Natural killer cell (primary cell): ENCODE measurements at regions not wholly inside any gene's neighbourhood (a gene's known extent, or its start where the extent isn't known, plus 50 kb on each side); places are given as distances from the start of the nearest gene placed in this dataset.
"Not testable (repeated sequence)": the region's sequence is repeated elsewhere in the genome, so short reads cannot be mapped to it uniquely, and the experiment has no call there.

ENCODE experiments used
- ATAC-seq, 3 donors: fragments of 150-1000 bp in 2 of 3; fragments of 200-7000 bp in 1 of 3; cut with Tn5 transposase; 1 replicate in 1 of 3; 2 replicates in 2 of 3; pipeline ENCODE4 v1.10.0; 2021; ENCODE audit warnings: mild to moderate bottlenecking in 2 of 3, moderate library complexity in 2 of 3
- DNase-seq, 2 donors: peaks; one replicate each; pipeline versions ENCODE4 v3.0.0 to v3.0.0-alpha.2; 2013 to 2021; ENCODE audit warnings: mixed read lengths in 1 of 2
- H3K27ac ChIP-seq: one replicate; pipeline ENCODE4 v1.5.1; 2013; ENCODE audit warnings: mild to moderate bottlenecking, low read length
- H3K27me3 ChIP-seq: one replicate; pipeline ENCODE4 v1.6.1; 2013; ENCODE audit warnings: low read length; ENCODE audit not compliant: control insufficient read depth, insufficient read depth
- H3K36me3 ChIP-seq: one replicate; pipeline ENCODE4 v1.6.1; 2013; ENCODE audit warnings: low read length; ENCODE audit not compliant: control insufficient read depth, insufficient read depth
- H3K4me1 ChIP-seq: one replicate; pipeline ENCODE4 v1.6.1; 2013; ENCODE audit warnings: low read length; ENCODE audit not compliant: control insufficient read depth, insufficient read depth
- H3K4me3 ChIP-seq: one replicate; pipeline ENCODE4 v1.5.1; 2013; ENCODE audit warnings: low read length
- H3K9me3 ChIP-seq: one replicate; pipeline ENCODE4 v1.6.1; 2013; ENCODE audit warnings: low read length; ENCODE audit not compliant: control insufficient read depth, insufficient read depth
- H3K27ac Mint-ChIP-seq, 2 donors: one replicate each; pipeline ENCODE4 v1.8.0; 2022; ENCODE audit warnings: mild to moderate bottlenecking in 2 of 2, mixed read lengths in 2 of 2, moderate library complexity in 1 of 2
- H3K27me3 Mint-ChIP-seq, 2 donors: one replicate each; pipeline ENCODE4 v1.8.0; 2022; ENCODE audit warnings: low read depth in 2 of 2, mixed read lengths in 2 of 2
- H3K36me3 Mint-ChIP-seq: one replicate; pipeline ENCODE4 v1.8.0; 2022; ENCODE audit warnings: mixed read lengths
- H3K4me1 Mint-ChIP-seq, 2 donors: one replicate each; pipeline ENCODE4 v1.8.0; 2022; ENCODE audit warnings: mixed read lengths in 2 of 2
- H3K4me3 Mint-ChIP-seq: one replicate; pipeline ENCODE4 v1.8.0; 2022; ENCODE audit warnings: mild to moderate bottlenecking, moderate library complexity, mixed read lengths
- H3K9me3 Mint-ChIP-seq, 2 donors: one replicate each; pipeline ENCODE4 v1.8.0; 2022; ENCODE audit warnings: mixed read lengths in 2 of 2
- WGBS: methylation state at CpG from one replicate; pipeline ENCODE4 v1.1.7; 2013; ENCODE audit warnings: missing lambda C conversion rate; ENCODE audit not compliant: insufficient coverage; 5-methylcytosine and 5-hydroxymethylcytosine counted together
- intact Hi-C: fragments of 100-400 bp; cut with micrococcal nuclease; formaldehyde crosslinking; loops from one replicate; pipeline ENCODE4 v1.14.2; 2022
- TF ChIP-seq, protein P1 (sequence below): fragments of 200-600 bp; IDR thresholded peaks from one replicate; pipeline ENCODE4 v1.8.0; 2022; ENCODE audit warnings: antibody characterized with exemption

DNA sequence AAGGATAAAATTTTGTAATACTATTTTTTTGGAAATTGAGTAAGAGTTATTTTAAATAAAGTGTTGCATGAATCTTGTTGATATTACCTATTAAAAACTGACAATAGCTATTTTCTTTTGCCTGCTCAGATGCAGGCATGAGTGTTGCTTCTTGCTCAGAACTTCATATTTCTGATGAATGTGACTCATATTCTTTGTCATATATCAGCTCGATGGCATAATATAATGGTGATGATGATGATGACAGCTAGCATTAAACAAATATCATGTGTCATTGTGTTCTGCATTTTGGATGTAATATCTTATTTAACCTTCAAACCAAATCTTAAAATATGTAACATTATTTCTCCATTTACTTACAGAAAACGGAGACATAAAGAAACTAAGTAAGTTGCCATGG lies 605.5 kb upstream of the FOXG1 start:
- no peak overlapping the region for H3K27ac ChIP-seq
- no peaks in the 10 kb centered on the region for H3K27me3 ChIP-seq
- no peaks in the 10 kb centered on the region for H3K27me3 Mint-ChIP-seq
- no peak for ATAC-seq
- no peaks in the 10 kb centered on the region for H3K4me1 Mint-ChIP-seq
- no peaks in the 10 kb centered on the region for H3K36me3 ChIP-seq
- intact Hi-C loops, result no loop called here
- no peak overlapping the region for H3K4me3 Mint-ChIP-seq
- H3K9me3 Mint-ChIP-seq, result peaks cover 2 to 5% of the 10 kb centered on the region in 2 donors
- WGBS, result no CpG with 5 or more reads among the region's 2 CpGs
- no peak for DNase-seq
- H3K36me3 Mint-ChIP-seq, result no peaks in the 10 kb centered on the region
- no peak overlapping the region for H3K27ac Mint-ChIP-seq
- no peak overlapping the region for H3K4me3 ChIP-seq
- no peaks in the 10 kb centered on the region for H3K4me1 ChIP-seq
- peaks cover 9% of the 10 kb centered on the region for H3K9me3 ChIP-seq
- TF ChIP-seq, protein P1, sequence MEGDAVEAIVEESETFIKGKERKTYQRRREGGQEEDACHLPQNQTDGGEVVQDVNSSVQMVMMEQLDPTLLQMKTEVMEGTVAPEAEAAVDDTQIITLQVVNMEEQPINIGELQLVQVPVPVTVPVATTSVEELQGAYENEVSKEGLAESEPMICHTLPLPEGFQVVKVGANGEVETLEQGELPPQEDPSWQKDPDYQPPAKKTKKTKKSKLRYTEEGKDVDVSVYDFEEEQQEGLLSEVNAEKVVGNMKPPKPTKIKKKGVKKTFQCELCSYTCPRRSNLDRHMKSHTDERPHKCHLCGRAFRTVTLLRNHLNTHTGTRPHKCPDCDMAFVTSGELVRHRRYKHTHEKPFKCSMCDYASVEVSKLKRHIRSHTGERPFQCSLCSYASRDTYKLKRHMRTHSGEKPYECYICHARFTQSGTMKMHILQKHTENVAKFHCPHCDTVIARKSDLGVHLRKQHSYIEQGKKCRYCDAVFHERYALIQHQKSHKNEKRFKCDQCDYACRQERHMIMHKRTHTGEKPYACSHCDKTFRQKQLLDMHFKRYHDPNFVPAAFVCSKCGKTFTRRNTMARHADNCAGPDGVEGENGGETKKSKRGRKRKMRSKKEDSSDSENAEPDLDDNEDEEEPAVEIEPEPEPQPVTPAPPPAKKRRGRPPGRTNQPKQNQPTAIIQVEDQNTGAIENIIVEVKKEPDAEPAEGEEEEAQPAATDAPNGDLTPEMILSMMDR, result no peak

- Histone ChIP-seq H3K27ac (no peak overlapping the region), H3K27me3 (no peaks in the 10 kb centered on the region), H3K36me3 (no peaks in the 10 kb centered on the region), H3K4me1 (no peaks in the 10 kb centered on the region), H3K4me3 (no peak overlapping the region), H3K9me3 (peaks cover 6% of the 10 kb centered on the region)
- no peaks in the 10 kb centered on the region for H3K4me1 Mint-ChIP-seq
- H3K27me3 Mint-ChIP-seq, result no peaks in the 10 kb centered on the region
- H3K36me3 Mint-ChIP-seq, result no peaks in the 10 kb centered on the region
- ATAC-seq (no peak), DNase-seq (no peak)
- TF ChIP-seq, protein P1, result no peak
- no peak overlapping the region for H3K4me3 Mint-ChIP-seq
- H3K9me3 Mint-ChIP-seq, result peaks cover 2 to 5% of the 10 kb centered on the region in 2 donors
- no peak overlapping the region for H3K27ac Mint-ChIP-seq
- 83% methylated on average over 1 of the region's 2 CpGs for whole genome bisulfite sequencing
- intact Hi-C loops, result no loop called here
Observed at GRCh38 chr14:28163233-28163632, 603.4 kb upstream of the FOXG1 start.

- H3K9me3 Mint-ChIP-seq, result peaks cover 5% of the 10 kb centered on the region in 2 donors
Observed at GRCh38 chr14:28163897-28164296, 602.7 kb upstream of the FOXG1 start.

GRCh38 chr14:28187902-28188830 lies 578.4 kb upstream of the FOXG1 start:
- H3K4me3 ChIP-seq, H3K27ac ChIP-seq, H3K36me3 Mint-ChIP-seq, H3K27me3 Mint-ChIP-seq, H3K4me3 Mint-ChIP-seq, H3K4me1 ChIP-seq, H3K4me1 Mint-ChIP-seq, DNase-seq, H3K9me3 Mint-ChIP-seq, H3K36me3 ChIP-seq, H3K27me3 ChIP-seq, intact Hi-C loops, H3K9me3 ChIP-seq, H3K27ac Mint-ChIP-seq, ATAC-seq: not testable (repeated sequence)
- 92% methylated on average over 18 of the region's 29 CpGs for WGBS

More at GRCh38 chr14:28163897-28164296, 602.7 kb upstream of the FOXG1 start:
- ATAC-seq (no peak), DNase-seq (no peak)
- H3K4me1 ChIP-seq, result no peaks in the 10 kb centered on the region
- H3K27ac Mint-ChIP-seq, result no peak overlapping the region
- WGBS, result 76% methylated on average over 2 of the region's 2 CpGs
- intact Hi-C loops, result no loop called here
- H3K36me3 Mint-ChIP-seq, result no peaks in the 10 kb centered on the region
- no peaks in the 10 kb centered on the region for H3K27me3 Mint-ChIP-seq
- no peak overlapping the region for H3K27ac ChIP-seq
- H3K9me3 ChIP-seq, result peaks cover 5% of the 10 kb centered on the region
- H3K4me3 Mint-ChIP-seq, result no peak overlapping the region
- H3K36me3 ChIP-seq, result no peaks in the 10 kb centered on the region
- no peaks in the 10 kb centered on the region for H3K27me3 ChIP-seq
- no peaks in the 10 kb centered on the region for H3K4me1 Mint-ChIP-seq
- TF ChIP-seq, protein P1, result no peak
- no peak overlapping the region for H3K4me3 ChIP-seq
